ENCODE measurements at regions not wholly inside any gene's neighbourhood (a gene's known extent, or its start where the extent isn't known, plus 50 kb on each side); places are given as distances from the start of the nearest gene placed in this dataset.
"Not testable (repeated sequence)": the region's sequence is repeated elsewhere in the genome, so short reads cannot be mapped to it uniquely, and the experiment has no call there.

GRCh38 chr6:120935016-120935415 is 399.3 kb downstream of the TBC1D32 start:
- 70 to 75% methylated on average over 2 of the region's 2 CpGs for WGBS, 2 donors (ENCODE audit: low coverage in 1 of 2)
- TF ChIP-seq POLR2AphosphoS5 (IDR thresholded peaks at IDR 0.05), result no peak
- TF ChIP-seq POLR2A (IDR thresholded peaks at IDR 0.05), result no peak
- no peak for TF ChIP-seq CTCF (IDR thresholded peaks at IDR 0.05)
- TF ChIP-seq EP300 (IDR thresholded peaks at IDR 0.05), result no peak
- no peak for ATAC-seq

DNA sequence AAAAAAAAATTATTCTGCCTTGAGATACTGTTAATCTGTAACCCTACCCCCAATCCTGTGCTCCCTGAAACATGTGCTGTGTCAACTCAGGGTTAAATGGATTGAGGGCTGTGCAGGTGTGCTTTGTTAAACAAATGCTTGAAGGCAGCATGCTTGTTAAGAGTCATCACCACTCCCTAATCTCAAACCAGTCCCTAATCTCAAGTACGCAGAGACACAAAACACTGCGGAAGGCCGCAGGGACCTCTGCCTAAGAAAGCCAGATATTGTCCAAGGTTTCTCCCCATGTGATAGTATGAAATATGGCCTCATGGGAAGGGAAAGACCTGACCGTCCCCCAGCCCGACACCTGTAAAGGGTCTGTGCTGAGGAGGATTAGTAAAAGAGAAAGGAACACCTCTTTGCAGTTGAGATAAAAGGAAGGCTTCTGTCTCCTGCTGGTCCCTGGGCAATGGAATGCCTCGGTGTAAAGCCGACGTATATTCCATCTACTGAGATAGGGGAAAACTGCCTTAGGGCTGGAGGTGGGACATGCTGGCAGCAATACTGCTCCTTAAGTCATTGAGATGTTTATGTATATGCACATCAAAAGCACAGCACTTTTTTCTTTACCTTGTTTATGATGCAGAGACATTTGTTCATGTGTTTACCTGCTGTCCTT is 402.6 kb downstream of the TBC1D32 start:
- H3K4me1 ChIP-seq, H3K36me3 ChIP-seq, H3K4me3 ChIP-seq, H3K27ac ChIP-seq, H3K9me3 ChIP-seq, H3K27me3 ChIP-seq, ATAC-seq: not testable (repeated sequence)
- 50 to 77% methylated on average over 7 of the region's 8 CpGs for WGBS, 2 donors (ENCODE audit: low coverage in 1 of 2)

More at GRCh38 chr6:120935016-120935415, 399.3 kb downstream of the TBC1D32 start:
- H3K4me3 ChIP-seq, result no peak overlapping the region
- no peaks in the 10 kb centered on the region for H3K9me3 ChIP-seq
- no peaks in the 10 kb centered on the region for H3K36me3 ChIP-seq
- no peak overlapping the region for H3K27ac ChIP-seq
- H3K4me1 ChIP-seq, result no peaks in the 10 kb centered on the region
- H3K27me3 ChIP-seq, result no peaks in the 10 kb centered on the region

- WGBS, 2 donors (ENCODE audit: low coverage in 1 of 2), result 50 to 70% methylated on average over 1 to 3 of the region's 4 CpGs
- not testable (repeated sequence) for H3K27me3 ChIP-seq, H3K4me3 ChIP-seq, H3K36me3 ChIP-seq, H3K27ac ChIP-seq, H3K9me3 ChIP-seq, H3K4me1 ChIP-seq, ATAC-seq
These were observed 403.8 kb downstream of the TBC1D32 start for GRCh38 chr6:120930500-120930899.

DNA sequence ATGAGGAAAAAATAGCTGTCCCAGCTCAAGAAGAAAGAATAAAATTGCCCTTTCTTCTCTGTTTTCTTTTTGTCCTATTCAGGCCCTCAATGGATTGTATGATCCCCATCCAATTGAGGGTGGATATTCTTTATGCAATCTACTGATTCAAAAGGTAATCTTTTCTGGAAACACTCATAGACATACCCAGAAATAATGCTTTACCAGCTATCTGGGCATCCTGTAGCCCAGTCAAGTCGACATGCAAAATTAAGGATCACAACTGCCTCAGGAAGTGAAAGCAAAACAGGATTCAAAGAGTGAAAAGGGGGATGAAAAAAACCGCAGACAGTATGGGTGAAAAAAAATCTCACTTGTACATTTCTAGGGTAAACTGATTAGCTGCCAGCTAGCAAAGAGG is 410.1 kb downstream of the TBC1D32 start:
- no peaks in the 10 kb centered on the region for H3K27me3 ChIP-seq
- H3K4me3 ChIP-seq, result no peak overlapping the region
- ATAC-seq, result no peak
- no peaks in the 10 kb centered on the region for H3K36me3 ChIP-seq
- H3K27ac ChIP-seq, result no peak overlapping the region
- H3K9me3 ChIP-seq, result no peaks in the 10 kb centered on the region
- WGBS, 2 donors (ENCODE audit: low coverage in 1 of 2), result 58 to 63% methylated on average over 1 to 2 of the region's 2 CpGs
- no peak for TF ChIP-seq CTCF (IDR thresholded peaks at IDR 0.05)
- no peak for TF ChIP-seq EP300 (IDR thresholded peaks at IDR 0.05)
- TF ChIP-seq POLR2AphosphoS5 (IDR thresholded peaks at IDR 0.05), result no peak
- TF ChIP-seq POLR2A (IDR thresholded peaks at IDR 0.05), result no peak
- H3K4me1 ChIP-seq, result no peaks in the 10 kb centered on the region

DNA sequence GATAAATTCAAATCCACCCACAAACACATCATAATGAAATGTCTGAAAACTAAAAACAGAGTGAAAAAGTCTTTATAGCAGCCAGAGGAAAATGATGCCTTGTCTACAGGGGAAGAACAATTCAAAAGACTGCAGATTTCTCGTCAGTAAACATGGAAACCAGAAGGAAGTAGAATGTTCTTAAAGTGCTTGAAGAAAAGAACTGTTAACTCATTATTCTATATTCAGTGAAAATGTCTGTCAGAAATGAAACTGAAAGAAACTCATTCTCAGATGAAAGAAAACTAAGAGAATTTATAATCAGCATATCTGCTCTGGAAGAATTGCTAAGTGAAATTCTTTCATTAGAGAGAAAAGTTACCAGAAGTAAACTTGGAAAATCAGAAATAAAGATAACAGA is 416.1 kb downstream of the TBC1D32 start:
- H3K27ac ChIP-seq, result no peak overlapping the region
- H3K4me1 ChIP-seq, result no peaks in the 10 kb centered on the region
- H3K27me3 ChIP-seq, result no peaks in the 10 kb centered on the region
- no peak overlapping the region for H3K4me3 ChIP-seq
- 59 to 100% methylated on average over 1 of the region's 1 CpG for WGBS, 2 donors (ENCODE audit: low coverage in 1 of 2)
- H3K36me3 ChIP-seq, result no peaks in the 10 kb centered on the region
- no peak for TF ChIP-seq CTCF (IDR thresholded peaks at IDR 0.05)
- no peak for TF ChIP-seq POLR2A (IDR thresholded peaks at IDR 0.05)
- no peak for TF ChIP-seq EP300 (IDR thresholded peaks at IDR 0.05)
- no peak for TF ChIP-seq POLR2AphosphoS5 (IDR thresholded peaks at IDR 0.05)
- no peaks in the 10 kb centered on the region for H3K9me3 ChIP-seq
- ATAC-seq, result no peak

- no peak overlapping the region for H3K4me3 ChIP-seq
- 55 to 100% methylated on average over 1 to 2 of the region's 2 CpGs for WGBS, 2 donors (ENCODE audit: low coverage in 1 of 2)
- ATAC-seq, result no peak
- H3K27ac ChIP-seq, result no peak overlapping the region
- TF ChIP-seq CTCF (IDR thresholded peaks at IDR 0.05) (no peak), POLR2A (IDR thresholded peaks at IDR 0.05) (no peak), POLR2AphosphoS5 (IDR thresholded peaks at IDR 0.05) (no peak), EP300 (IDR thresholded peaks at IDR 0.05) (no peak)
- H3K36me3 ChIP-seq, result no peaks in the 10 kb centered on the region
- H3K4me1 ChIP-seq, result no peaks in the 10 kb centered on the region
- H3K27me3 ChIP-seq, result no peaks in the 10 kb centered on the region
- no peaks in the 10 kb centered on the region for H3K9me3 ChIP-seq
These were observed 417.4 kb downstream of the TBC1D32 start for GRCh38 chr6:120916844-120917243.

All from gastroesophageal sphincter (tissue), 4 donors.